GM18502 (cell line): ENCODE measurements at regions not wholly inside any gene's neighbourhood (a gene's known extent, or its start where the extent isn't known, plus 50 kb on each side); places are given as distances from the start of the nearest gene placed in this dataset.
"Not testable (repeated sequence)": the region's sequence is repeated elsewhere in the genome, so short reads cannot be mapped to it uniquely, and the experiment has no call there.

Experiments used
- ATAC-seq: cut with Tn5 transposase; IDR thresholded peaks from one replicate; pipeline ENCODE4 v1.9.1; 2021; ENCODE audit warnings: mild to moderate bottlenecking; ENCODE audit not compliant: unreplicated experiment, poor library complexity

DNA sequence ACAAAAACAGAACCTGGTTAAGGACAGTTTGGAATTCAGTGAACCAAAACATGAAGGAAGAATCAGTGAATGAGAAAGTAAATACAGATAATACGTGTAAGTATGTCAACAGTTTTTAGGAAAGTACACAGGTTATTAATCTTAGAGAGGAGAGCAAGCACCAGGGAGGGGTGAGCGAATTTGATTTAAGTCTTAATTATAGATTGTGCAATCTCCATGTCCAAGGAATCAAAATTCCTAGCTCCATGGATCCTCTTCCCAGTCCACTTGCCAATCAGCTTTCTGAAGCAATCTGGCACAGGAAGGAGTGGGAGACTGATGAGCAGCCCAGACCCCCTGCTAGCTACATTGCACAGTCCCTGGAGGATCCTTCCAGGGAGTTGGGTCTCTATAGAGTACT is 346.4 kb downstream of the SETD4 start:
- ATAC-seq, result no peak

DNA sequence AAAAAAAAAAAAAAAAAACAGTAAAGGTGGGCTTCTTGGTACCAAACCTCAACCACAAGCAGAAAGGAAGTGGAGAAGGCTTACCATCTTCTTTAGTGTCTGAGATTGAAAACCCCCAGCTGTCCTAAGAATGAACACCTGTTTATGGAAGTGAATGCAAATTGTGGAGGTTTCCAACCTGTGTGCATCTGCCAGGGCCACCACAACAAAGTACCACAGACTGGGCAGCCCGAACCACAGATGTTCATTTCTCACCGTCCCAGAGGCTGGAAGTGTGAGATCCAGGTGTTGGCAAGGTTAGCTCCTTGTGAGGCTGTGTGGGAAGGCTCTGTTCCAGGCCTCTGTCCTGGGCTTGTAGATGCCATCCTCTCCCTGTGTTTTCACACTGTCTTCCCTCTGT is 348.7 kb downstream of the SETD4 start:
- no peak for ATAC-seq

GRCh38 chr21:35711213-35711612 is 349.1 kb downstream of the SETD4 start:
- ATAC-seq, result no peak

DNA sequence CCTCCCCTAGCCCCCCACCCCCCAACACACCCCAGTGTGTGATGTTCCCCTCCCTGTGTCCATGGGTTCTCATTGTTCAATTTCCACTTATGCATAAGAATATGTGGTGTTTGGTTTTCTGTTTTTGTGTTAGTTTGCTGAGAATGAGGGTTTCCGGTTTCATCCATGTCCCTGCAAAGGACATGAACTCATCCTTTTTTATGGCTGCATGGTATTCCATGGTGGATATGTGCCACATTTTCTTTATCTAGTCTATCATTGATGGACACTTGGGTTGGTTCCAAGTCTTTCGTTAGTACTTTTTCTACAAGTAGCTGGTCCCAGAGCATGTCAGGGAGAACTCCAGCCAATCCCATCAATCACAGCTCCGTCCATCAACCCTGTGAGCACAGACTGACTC is 350.3 kb downstream of the SETD4 start:
- not testable (repeated sequence) for ATAC-seq

GRCh38 chr21:35705888-35706287 is 354.4 kb downstream of the SETD4 start:
- ATAC-seq, result no peak

DNA sequence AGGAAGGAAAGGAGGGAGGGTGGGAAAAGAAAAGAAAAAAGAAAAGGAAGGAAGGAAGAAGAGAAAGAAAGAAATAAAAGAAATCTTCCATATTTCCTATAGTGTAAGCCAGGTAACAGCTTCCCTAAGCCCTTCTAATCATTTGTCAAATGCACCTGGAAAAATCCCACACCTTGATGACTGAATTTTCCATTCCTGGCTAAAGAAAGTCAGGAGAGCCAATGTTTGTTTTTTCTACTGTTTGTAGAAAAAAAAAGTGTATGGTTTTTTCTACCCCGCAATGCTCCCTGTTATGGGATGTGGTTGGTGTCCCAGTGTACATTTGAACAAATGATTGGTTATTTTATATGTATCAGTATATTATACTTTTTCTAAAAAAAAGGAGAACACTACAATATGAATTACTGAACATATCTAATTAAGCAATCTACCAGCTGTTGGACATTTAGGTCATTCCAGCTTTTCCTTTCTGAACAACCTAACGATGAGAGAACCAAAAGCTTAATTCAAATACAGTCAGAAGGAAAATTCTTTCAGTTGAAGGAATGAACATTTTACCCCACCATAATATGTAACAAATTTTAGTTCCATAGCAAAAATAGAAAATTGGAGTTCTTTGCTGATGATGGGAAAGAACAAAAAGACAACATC is 355.0 kb downstream of the SETD4 start:
- no peak for ATAC-seq

DNA sequence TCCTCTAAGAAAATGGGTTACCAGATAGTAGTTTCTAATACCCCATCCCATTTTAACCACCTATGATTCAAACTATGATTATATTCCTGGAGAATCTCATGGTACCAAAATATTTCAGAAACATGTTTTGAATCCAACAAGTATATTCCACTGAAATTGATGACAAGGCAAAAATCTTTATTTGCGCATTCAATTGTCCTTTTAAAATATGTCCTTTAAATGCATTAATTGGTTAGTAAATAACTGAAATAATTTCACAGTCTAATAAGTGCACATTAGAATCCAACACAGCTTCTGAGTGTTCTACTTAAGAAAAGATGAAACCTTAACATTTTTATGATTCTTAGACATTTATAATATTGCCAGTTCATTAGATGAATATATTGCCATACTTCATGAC is 356.6 kb downstream of the SETD4 start:
- ATAC-seq, result no peak

DNA sequence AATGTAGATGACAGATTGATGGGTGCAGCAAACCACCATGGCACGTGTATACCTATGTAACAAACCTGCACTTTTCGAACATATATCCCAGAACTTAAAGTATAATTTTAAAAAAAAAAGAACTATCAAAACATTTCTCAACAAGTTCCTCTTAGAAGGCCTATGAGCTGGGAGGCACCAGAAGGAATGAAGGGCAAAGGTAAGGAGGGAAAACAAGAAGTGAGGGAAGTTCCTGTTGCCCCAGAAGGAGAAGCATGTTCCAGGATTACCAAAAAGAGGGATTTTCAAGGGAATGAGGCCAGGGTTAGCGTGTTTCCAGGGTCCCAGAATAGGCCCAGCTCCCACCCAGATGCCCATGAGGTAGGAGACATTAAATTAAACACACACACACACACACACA is 361.0 kb downstream of the SETD4 start:
- no peak for ATAC-seq

- no peak for ATAC-seq
These were observed 363.0 kb downstream of the SETD4 start for GRCh38 chr21:35697321-35697808.

GRCh38 chr21:35696644-35697043 is 363.7 kb downstream of the SETD4 start:
- ATAC-seq, result no peak

- ATAC-seq, result no peak
These were observed 368.0 kb downstream of the SETD4 start for GRCh38 chr21:35692311-35692710.

- ATAC-seq, result no peak
These were observed 369.9 kb downstream of the SETD4 start for GRCh38 chr21:35690436-35690835.

- no peak for ATAC-seq
These were observed 374.2 kb downstream of the SETD4 start for GRCh38 chr21:35686156-35686555.

DNA sequence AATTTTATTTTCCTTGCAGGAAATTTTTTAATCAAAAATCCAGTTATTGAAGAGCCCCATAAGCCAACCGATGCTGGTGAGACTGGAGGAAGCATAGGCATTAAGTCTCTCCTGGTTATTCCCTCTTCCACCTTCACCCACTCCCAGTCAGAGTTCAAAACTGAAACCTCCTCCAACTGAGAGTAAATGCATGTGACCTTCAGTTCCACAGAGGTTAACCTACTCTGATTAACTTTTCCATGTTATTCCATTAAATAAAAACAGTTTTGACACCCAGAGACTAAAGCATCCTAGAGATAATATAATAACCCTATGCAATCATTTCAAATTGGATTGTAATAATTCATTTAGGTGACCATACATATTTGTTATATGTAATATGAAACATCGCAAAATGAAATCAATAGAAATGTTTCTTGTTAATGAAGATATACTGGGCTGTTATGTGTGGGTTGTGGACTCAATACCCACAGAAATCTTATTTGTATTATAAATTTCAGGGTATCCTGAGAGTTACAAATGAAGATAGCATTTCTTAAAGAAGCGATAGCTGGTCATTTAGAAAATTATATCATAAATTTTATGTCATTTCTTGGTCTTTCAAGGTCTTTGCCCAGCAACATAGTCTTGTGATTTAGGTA is 376.5 kb downstream of the SETD4 start:
- ATAC-seq, result no peak

DNA sequence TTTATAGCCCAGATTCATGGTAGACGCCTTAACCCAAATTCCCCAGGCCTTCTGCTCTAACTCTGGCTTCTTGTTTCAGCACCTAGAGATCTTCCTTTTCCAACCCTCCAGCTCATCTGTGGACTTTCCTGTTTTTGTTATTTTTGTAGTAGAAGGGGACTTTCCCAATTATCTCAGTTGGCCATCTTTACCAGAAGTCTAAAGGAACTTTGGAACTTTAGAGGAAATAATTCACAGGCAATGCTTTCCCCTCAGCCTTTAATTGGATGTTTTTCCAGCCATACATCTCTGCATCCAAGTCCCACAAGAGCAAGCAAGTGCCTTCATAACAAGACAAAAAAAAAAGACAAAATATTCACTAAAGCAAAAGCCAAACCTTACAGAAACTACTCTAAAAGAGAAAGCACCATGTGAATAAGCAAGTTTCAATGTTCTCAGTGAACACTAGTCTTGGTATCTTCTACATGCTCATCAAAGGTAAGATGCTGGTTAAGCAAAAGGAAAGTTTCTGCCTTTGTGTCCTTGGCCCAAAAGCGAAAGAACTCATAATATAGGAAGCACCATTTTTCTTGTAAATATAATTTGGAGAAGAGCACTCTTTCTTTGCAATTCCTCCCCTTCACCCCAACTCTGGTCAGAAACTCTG is 377.3 kb downstream of the SETD4 start:
- ATAC-seq, result no peak

DNA sequence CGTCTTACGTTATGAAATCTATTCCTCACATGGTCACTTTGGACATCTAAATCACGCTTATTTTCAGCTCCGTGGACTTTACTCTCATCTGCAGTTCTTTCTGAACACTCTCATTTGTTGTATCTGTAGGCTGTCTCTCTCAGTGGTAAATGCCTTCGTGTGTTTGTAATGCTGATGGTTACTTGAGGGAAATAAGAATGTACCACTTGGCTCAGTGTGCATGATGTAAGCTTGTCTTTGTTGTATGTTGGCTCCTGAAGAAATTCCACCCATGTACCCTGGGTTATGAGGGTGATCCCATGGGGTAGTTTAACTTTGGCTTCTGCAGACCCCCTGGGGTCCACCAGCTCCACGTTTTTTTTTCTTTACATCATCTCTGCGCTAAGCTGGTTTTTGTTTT is 378.4 kb downstream of the SETD4 start:
- no peak for ATAC-seq

DNA sequence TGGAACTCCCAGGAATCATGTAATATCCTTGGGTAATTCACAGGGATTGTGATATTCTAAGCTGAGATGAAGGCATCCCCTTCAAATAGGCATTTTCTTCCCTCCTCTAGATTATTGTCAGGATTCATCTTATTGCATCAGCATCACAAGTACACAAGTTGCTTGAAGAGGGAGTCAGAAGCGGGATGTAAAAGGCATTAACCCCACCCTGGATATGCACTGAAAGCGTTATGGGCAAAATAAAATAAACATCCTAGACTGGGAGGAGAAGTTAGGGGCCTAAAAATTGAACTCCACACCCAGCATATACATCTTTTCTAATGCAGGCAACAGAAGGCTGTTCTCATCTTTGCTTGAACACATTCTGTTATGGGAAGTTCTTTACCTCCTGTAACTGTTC is 381.2 kb downstream of the SETD4 start:
- no peak for ATAC-seq

- no peak for ATAC-seq
These were observed 381.9 kb downstream of the SETD4 start for GRCh38 chr21:35678393-35678792.

DNA sequence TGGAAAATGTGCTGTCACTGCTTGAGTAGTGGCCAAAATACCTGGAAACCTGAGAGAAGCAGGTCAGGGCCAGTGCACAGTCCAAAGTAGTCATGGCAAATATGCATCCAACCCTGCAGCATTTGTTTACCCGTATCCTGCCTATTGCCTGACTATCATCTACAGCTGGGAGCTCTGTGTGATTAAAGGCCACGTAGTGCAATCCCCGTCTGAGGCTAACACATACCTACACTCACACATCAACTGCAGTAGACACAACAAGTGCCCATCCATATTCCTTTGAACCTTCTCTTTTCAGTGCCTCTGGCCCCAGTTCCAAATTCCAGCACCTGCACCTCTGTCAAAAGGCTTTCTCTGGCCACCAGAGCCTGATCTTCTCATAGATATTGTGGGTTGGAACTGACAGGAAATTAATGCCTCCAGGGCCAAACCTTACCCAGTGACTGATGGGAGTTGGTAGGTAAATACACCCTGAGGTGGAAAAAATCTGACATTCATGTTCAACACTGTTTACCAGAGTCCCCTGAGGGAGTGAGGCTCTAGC is 383.0 kb downstream of the SETD4 start:
- no peak for ATAC-seq

DNA sequence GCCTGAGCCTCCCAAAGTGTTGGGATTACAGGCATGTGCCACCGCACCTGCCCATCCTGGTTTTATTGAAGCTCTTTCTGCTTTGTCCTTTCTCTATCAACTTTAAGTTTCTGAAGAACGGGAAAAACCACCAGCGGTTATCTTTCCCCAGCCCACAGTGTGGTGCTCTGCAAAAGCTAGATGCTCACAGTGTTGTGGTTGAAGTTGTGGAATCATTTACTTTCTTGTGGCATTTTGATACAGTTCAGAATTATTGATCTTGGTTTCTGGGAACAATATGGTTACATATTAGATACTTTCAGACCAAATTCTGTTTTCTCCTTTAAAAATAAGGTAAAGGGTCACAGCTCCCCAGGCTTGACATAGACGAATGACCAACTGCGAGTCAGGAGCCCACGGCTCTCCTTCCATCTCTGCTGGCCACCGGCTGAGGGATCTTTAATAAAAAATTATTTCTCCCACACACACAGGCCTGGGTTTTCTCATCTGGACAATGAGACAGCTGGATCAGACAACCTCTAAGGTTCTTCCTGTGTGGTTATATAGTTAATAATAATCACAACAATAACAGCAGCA is 385.3 kb downstream of the SETD4 start:
- no peak for ATAC-seq

DNA sequence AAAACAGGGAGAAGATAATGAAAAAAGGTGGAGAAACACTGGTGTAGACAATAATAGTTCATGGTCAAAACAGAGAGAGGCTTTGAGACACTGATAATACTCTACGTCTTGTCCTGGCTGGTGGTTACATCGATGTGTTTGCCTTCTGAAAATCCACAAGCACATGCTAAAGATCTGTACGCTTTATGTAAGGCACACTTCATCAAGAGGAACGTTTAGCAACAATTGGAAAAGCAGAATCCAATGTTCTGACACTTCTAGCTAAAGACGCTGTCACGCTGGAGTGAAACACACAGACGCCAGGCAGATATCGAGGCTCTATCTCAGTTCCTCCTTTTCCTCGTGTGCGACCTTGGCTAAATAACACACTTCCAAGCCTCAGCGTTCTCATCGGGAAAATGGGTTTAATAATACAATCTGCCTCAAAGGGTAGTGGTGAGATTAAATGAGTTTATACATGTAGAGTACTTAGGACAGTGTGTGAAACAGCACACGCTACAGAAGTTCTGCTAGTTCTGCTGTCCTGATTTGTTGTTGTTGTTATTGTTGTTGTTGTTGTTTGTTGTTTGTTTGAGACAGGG is 386.1 kb downstream of the SETD4 start:
- no peak for ATAC-seq
